D341Med (cell line): ENCODE measurements at regions not wholly inside any gene's neighbourhood (a gene's known extent, or its start where the extent isn't known, plus 50 kb on each side); places are given as distances from the start of the nearest gene placed in this dataset.
"Not testable (repeated sequence)": the region's sequence is repeated elsewhere in the genome, so short reads cannot be mapped to it uniquely, and the experiment has no call there.

Source experiments
- DNase-seq: peaks from one replicate; pipeline ENCODE4 v3.0.0; 2012; ENCODE audit warnings: low spot score

- DNase-seq = no peak
Observed at GRCh38 chr2:149800624-149801542, 213.3 kb upstream of the MMADHC start.

- DNase-seq = peak; percentile 48
Observed at GRCh38 chr2:149799013-149799705, 211.6 kb upstream of the MMADHC start.

DNA sequence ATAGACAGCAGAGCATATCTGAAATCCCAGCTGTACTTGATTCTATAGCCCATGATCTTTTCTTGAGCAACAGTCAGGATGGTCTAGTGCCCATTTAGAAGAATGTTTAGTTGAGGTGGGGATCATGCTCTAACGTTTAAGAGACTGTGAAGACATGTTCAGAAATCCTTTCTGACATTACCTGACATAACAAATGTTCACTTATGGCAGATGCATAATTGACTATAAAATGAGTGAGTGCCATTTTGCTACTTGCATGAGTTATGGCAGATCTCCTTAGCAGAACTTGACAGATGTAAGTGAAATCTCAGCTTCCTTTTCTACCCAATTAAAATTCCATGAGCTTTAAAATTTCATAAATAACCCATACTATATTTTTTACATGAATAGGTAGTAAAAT, 209.5 kb upstream of the MMADHC start:
- DNase-seq = no peak

- DNase-seq = no peak
Observed at GRCh38 chr2:149789549-149789948, 202.0 kb upstream of the MMADHC start.

GRCh38 chr2:149787206-149787605, 199.6 kb upstream of the MMADHC start:
- DNase-seq = no peak

DNA sequence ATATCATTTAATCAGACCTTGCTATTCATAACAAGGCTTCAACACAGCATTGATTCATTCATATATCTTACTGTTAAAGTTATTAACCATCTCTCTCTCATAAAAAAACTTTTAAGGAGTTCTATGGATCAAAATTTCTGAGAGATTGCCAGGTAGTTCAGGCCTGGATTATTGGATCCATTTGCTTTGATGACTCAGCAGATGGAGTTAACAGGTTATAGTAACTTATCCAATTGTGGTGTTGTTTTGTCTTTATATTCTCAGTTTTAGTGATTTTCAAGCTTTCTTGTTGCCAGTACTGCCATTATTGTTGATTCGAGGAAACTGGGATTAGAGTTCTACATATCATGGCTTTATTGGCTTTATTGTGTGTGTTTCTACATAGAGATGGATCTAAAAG, 195.7 kb upstream of the MMADHC start:
- no peak for DNase-seq

- no peak for DNase-seq
Observed at GRCh38 chr2:149782572-149782971, 195.0 kb upstream of the MMADHC start.

- DNase-seq = no peak
Observed at GRCh38 chr2:149781263-149781808, 193.8 kb upstream of the MMADHC start.

- DNase-seq = no peak
Observed at GRCh38 chr2:149773006-149773405, 185.4 kb upstream of the MMADHC start.

DNA sequence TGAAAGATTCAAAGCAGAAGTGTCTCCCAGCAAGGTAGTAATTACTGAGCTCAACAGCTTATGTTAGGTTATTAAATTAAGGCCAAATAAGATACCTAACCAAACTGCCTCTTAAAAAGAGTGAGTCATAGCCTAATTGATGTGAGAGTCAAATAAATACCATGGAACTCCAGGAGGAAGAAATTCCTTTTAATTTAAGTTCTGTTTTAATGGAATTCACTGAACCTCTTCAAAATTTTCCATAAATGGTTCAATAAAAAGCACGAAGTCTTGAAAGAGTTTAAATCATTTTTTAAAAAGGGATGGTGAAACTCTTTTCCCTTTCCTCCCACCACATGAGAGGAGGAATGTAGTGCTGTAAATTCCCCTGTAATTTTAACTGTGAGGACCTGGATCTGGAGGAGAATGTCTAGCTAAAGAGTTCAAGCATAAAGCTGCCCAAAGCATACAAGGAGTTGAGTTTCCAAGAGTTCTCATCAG, 180.8 kb upstream of the MMADHC start:
- no peak for DNase-seq

- no peak for DNase-seq
Observed at GRCh38 chr2:149767516-149767974, 180.0 kb upstream of the MMADHC start.

DNA sequence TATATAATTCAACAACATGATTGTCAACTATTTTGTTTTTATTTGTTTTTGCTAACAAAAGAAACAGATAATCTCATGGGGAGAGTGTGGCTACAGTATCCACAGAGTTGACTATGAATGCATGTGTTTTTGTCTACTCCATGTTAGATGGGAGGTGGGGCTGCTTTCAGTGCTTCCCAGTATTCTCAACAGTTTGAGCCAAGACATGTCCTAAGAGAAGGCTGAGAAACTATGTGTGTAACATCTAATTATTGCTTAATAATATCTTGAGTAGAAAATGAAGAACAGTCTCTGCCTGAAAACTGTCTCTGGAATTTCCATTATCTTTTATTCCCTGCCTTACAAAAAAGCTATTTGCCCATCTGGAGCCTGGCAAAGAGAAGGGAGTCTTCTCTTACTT, 178.8 kb upstream of the MMADHC start:
- no peak for DNase-seq

DNA sequence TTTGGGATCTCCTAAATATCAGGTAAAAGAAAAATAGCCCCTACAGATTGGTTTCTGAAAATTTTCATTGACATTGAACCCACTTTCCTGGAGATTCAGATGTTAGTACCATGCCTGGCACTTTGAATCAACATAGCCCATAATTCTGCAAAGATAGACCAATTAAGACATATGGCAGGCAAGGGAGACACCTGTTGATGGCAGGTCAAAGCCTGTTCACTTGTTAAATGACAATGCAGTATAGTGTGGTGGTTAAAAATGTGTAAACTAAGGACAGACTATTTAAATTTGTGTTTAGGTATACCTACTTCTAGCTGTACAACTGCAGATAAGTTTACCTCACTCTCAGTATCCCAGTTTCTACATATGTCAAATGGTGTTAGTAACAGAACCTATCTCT, 178.1 kb upstream of the MMADHC start:
- no peak for DNase-seq

- DNase-seq = no peak
Observed at GRCh38 chr2:149765003-149765402, 177.4 kb upstream of the MMADHC start.

GRCh38 chr2:149763358-149763757, 175.8 kb upstream of the MMADHC start:
- DNase-seq = no peak

DNA sequence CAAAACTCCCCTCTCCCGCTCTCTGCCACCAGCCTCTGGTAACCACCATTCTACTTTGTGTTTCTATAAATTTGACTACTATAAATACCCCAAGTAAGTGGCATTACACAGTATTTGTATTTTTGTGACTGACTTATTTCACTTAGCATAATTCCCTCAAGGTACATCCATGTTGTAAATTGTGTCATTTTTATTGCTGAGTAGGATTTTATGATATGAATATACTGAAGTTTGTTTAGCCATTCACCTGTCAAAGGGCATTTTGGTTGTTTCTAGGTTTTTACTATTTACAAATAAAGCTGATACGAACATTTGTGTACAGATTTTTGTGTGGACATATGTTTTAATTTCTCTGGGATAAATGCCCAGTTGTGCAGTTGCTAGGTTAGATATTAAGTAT, 174.0 kb upstream of the MMADHC start:
- DNase-seq = no peak

DNA sequence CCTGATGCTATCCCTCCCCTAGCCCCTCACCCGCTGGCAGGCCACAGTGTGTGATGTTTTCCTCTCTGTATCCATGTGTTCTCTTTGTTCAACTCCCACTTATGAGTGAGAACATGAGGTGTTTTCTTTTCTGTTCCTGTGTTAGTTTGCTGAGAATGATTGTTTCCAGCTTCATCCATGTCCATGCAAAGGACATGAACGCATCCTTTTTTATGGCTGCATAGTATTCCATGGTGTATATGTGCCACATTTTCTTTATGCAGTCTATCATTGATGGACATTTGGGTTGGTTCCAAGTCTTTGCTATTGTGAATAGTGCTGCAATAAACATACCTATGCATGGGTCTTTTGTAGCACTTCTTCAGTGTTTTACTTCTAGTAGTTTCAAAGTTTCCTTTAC, 171.8 kb upstream of the MMADHC start:
- not testable (repeated sequence) for DNase-seq

GRCh38 chr2:149754722-149755121, 167.1 kb upstream of the MMADHC start:
- not testable (repeated sequence) for DNase-seq

DNA sequence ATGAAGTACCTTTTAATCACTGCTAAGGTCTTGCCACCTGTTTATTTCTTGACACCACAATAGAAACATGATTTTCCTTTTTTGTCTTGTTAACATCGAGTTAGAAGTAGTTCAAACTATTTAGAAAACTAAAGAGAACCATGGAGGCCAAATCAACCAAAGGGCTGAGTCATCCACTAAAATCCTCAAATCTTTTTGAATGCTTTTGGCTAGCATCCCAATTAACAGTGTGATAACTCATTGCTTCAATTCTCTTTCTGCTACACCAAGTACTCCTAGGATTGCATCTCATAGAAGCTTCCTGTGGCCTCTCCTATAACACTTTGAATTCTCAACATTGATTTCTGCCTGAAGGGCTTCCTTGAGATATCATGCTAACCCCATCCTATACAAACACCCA, 159.9 kb upstream of the MMADHC start:
- no peak for DNase-seq

GRCh38 chr2:149745396-149746230, 158.0 kb upstream of the MMADHC start:
- no peak for DNase-seq

GRCh38 chr2:149744865-149745264, 157.3 kb upstream of the MMADHC start:
- DNase-seq = no peak
